ENCODE measurements at regions not wholly inside any gene's neighbourhood (a gene's known extent, or its start where the extent isn't known, plus 50 kb on each side); places are given as distances from the start of the nearest gene placed in this dataset.

- H3K27ac ChIP-seq = no peak overlapping the region
- ATAC-seq (no peak), DNase-seq (no peak)
- no peak overlapping the region for H3K4me3 ChIP-seq
- H3K36me3 ChIP-seq = no peaks in the 10 kb centered on the region
- in situ Hi-C loops (cut with MboI; ENCODE audit: low sequenced_read_pairs in 4 of 4) (no loop called here), intact Hi-C loops (cut with DNase I; ENCODE audit: low total_unique reads) (no loop called here)
- H3K4me1 ChIP-seq = no peaks in the 10 kb centered on the region
- no peaks in the 10 kb centered on the region for H3K9me3 ChIP-seq
- H3K27me3 ChIP-seq = no peaks in the 10 kb centered on the region
- no peak for TF ChIP-seq POLR2A (IDR thresholded peaks at IDR 0.05)
- TF ChIP-seq CTCF (IDR thresholded peaks at IDR 0.05 in 4 of 5, conservative IDR thresholded peaks at IDR 0.05 in 1 of 5) = no peak
Measured at GRCh38 chr12:127060933-127061332, 1206.0 kb upstream of the TMEM132C start.

- in situ Hi-C loops (cut with MboI; ENCODE audit: low sequenced_read_pairs in 4 of 4) (no loop called here), intact Hi-C loops (cut with DNase I; ENCODE audit: low total_unique reads) (no loop called here)
- Histone ChIP-seq H3K27ac (no peak overlapping the region), H3K27me3 (no peaks in the 10 kb centered on the region), H3K4me3 (no peak overlapping the region), H3K9me3 (no peaks in the 10 kb centered on the region), H3K36me3 (no peaks in the 10 kb centered on the region), H3K4me1 (no peaks in the 10 kb centered on the region)
- TF ChIP-seq POLR2A (IDR thresholded peaks at IDR 0.05) (no peak), CTCF (IDR thresholded peaks at IDR 0.05 in 4 of 5, conservative IDR thresholded peaks at IDR 0.05 in 1 of 5) (no peak)
- ATAC-seq (no peak), DNase-seq (no peak)
Measured at GRCh38 chr12:127063339-127064072, 1203.5 kb upstream of the TMEM132C start.

- H3K27me3 ChIP-seq = no peaks in the 10 kb centered on the region
- intact Hi-C loops (cut with DNase I; ENCODE audit: low total_unique reads) (no loop called here), in situ Hi-C loops (cut with MboI; ENCODE audit: low sequenced_read_pairs in 4 of 4) (no loop called here)
- DNase-seq (no peak), ATAC-seq (no peak)
- TF ChIP-seq POLR2A (IDR thresholded peaks at IDR 0.05) = no peak
- no peak for TF ChIP-seq CTCF (IDR thresholded peaks at IDR 0.05 in 4 of 5, conservative IDR thresholded peaks at IDR 0.05 in 1 of 5)
- no peak overlapping the region for H3K4me3 ChIP-seq
- H3K27ac ChIP-seq = no peak overlapping the region
- H3K36me3 ChIP-seq = no peaks in the 10 kb centered on the region
- no peaks in the 10 kb centered on the region for H3K4me1 ChIP-seq
- no peaks in the 10 kb centered on the region for H3K9me3 ChIP-seq
Measured at GRCh38 chr12:127064207-127064606, 1202.8 kb upstream of the TMEM132C start.

GRCh38 chr12:127065595-127065994 is 1201.4 kb upstream of the TMEM132C start:
- Histone ChIP-seq H3K4me1 (no peaks in the 10 kb centered on the region), H3K27me3 (no peaks in the 10 kb centered on the region), H3K36me3 (no peaks in the 10 kb centered on the region), H3K9me3 (no peaks in the 10 kb centered on the region), H3K27ac (no peak overlapping the region), H3K4me3 (no peak overlapping the region)
- ATAC-seq (no peak), DNase-seq (no peak)
- in situ Hi-C loops (cut with MboI; ENCODE audit: low sequenced_read_pairs in 4 of 4) (no loop called here), intact Hi-C loops (cut with DNase I; ENCODE audit: low total_unique reads) (no loop called here)
- TF ChIP-seq CTCF (IDR thresholded peaks at IDR 0.05 in 4 of 5, conservative IDR thresholded peaks at IDR 0.05 in 1 of 5) (no peak), POLR2A (IDR thresholded peaks at IDR 0.05) (no peak)

Data from gastrocnemius medialis (tissue), 4 donors.